NCI-H510A treated with DMSO at 0.1 percent for 48 hours (cell line): ENCODE measurements at regions not wholly inside any gene's neighbourhood (a gene's known extent, or its start where the extent isn't known, plus 50 kb on each side); places are given as distances from the start of the nearest gene placed in this dataset.
"Not testable (repeated sequence)": the region's sequence is repeated elsewhere in the genome, so short reads cannot be mapped to it uniquely, and the experiment has no call there.

Source experiments
- DNase-seq: peaks from one replicate; lab custom pipeline; 2025; lab: John Stamatoyannopoulos, UW

- no peak for DNase-seq
Observed at GRCh38 chr4:94152466-94152865, 55.2 kb upstream of the SMARCAD1 start.

DNA sequence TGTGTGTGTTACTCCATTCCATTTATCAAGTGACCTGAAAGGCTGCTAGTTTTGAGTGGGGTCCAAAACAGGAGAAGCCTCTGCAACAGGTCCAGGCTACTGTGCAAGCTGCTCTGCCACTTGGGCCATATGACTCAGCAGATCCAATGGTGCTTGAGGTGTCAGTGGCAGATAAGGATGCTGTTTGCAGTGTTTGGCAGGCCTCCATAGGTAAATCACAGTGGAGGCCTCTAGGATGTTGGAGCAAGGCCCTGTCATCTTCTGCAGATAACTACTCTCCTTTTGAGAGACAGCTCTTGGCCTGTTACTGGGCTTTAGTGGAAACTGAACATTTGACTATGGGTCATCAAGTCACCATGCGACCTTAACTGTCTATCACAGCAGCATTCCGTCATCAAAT is 52.3 kb upstream of the SMARCAD1 start:
- DNase-seq: not testable (repeated sequence)

GRCh38 chr4:94156826-94157225 is 50.8 kb upstream of the SMARCAD1 start:
- DNase-seq: no peak
